ENCODE measurements at regions not wholly inside any gene's neighbourhood (a gene's known extent, or its start where the extent isn't known, plus 50 kb on each side); places are given as distances from the start of the nearest gene placed in this dataset.

DNA sequence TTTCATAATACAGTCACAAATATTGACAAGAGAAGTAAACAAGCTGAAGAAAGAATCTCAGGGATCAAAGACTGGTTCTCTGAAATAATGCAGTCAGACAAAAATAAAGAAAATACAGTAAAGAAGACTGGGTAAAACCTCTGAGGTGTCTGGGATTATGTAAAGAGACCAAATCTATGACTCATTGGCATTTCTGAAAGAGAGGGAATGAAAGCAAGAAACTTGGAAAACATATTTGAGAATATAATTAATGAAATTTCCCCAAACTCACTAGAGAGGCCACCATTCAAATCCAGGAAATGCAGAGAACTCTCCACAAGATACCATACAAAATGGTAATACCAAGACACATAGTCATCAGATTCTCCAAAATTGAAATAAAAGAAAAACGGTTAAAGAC lies 53.0 kb upstream of the GPC6 start:
- H3K27me3 ChIP-seq (ENCODE audit: control insufficient read depth in 1 of 2, insufficient read depth in 2 of 2, low read length in 2 of 2) = no peaks in the 10 kb centered on the region
- no peaks in the 10 kb centered on the region for H3K9me3 ChIP-seq (ENCODE audit: low read length)
- BruUV-seq (replicated peaks) = no TSS peak
- H3K36me3 ChIP-seq (replicated peaks in 1 of 2; ENCODE audit: control insufficient read depth in 1 of 2, insufficient read depth in 2 of 2, low read length in 2 of 2) = no peaks in the 10 kb centered on the region
- intact Hi-C loops (cut with micrococcal nuclease; ENCODE audit: unreplicated experiment) (loop anchor here (5.0 kb wide), 1 partner anchor 54 kb away; the partner anchor contains the start of gene GPC6), in situ Hi-C loops (cut with HindIII; ENCODE audit: extremely low pct_ligation_motif_present, low pct_unique_long_range_greater_than_20kb) (no loop called here)
- POLR2A ChIA-PET = no interaction called here
- no peak overlapping the region for H3K4me2 ChIP-seq (ENCODE audit: low read depth, low read length)
- H3K4me1 ChIP-seq (ENCODE audit: insufficient read depth, low read length) = no peaks in the 10 kb centered on the region
- no peaks in the 10 kb centered on the region for H4K20me1 ChIP-seq (ENCODE audit: insufficient read depth, low read length)
- 3% methylated on average over 1 of the region's 1 CpG for WGBS (ENCODE audit: low lambda C conversion rate)
- no peak overlapping the region for H3K4me3 ChIP-seq (replicated peaks in 1 of 3; ENCODE audit: insufficient read depth in 1 of 3, low read depth in 2 of 3, low read length in 3 of 3)
- no peak for TF ChIP-seq ZNF678 (CRISPR knock-in tag; IDR thresholded peaks at IDR 0.05)
- TF ChIP-seq, protein P1, sequence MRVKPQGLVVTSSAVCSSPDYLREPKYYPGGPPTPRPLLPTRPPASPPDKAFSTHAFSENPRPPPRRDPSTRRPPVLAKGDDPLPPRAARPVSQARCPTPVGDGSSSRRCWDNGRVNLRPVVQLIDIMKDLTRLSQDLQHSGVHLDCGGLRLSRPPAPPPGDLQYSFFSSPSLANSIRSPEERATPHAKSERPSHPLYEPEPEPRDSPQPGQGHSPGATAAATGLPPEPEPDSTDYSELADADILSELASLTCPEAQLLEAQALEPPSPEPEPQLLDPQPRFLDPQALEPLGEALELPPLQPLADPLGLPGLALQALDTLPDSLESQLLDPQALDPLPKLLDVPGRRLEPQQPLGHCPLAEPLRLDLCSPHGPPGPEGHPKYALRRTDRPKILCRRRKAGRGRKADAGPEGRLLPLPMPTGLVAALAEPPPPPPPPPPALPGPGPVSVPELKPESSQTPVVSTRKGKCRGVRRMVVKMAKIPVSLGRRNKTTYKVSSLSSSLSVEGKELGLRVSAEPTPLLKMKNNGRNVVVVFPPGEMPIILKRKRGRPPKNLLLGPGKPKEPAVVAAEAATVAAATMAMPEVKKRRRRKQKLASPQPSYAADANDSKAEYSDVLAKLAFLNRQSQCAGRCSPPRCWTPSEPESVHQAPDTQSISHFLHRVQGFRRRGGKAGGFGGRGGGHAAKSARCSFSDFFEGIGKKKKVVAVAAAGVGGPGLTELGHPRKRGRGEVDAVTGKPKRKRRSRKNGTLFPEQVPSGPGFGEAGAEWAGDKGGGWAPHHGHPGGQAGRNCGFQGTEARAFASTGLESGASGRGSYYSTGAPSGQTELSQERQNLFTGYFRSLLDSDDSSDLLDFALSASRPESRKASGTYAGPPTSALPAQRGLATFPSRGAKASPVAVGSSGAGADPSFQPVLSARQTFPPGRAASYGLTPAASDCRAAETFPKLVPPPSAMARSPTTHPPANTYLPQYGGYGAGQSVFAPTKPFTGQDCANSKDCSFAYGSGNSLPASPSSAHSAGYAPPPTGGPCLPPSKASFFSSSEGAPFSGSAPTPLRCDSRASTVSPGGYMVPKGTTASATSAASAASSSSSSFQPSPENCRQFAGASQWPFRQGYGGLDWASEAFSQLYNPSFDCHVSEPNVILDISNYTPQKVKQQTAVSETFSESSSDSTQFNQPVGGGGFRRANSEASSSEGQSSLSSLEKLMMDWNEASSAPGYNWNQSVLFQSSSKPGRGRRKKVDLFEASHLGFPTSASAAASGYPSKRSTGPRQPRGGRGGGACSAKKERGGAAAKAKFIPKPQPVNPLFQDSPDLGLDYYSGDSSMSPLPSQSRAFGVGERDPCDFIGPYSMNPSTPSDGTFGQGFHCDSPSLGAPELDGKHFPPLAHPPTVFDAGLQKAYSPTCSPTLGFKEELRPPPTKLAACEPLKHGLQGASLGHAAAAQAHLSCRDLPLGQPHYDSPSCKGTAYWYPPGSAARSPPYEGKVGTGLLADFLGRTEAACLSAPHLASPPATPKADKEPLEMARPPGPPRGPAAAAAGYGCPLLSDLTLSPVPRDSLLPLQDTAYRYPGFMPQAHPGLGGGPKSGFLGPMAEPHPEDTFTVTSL (CRISPR knock-in tag; IDR thresholded peaks at IDR 0.05; ENCODE audit: borderline replicate concordance) = no peak
- no peak for TF ChIP-seq NFYB (CRISPR knock-in tag; IDR thresholded peaks at IDR 0.05)
- TF ChIP-seq, protein P2, sequence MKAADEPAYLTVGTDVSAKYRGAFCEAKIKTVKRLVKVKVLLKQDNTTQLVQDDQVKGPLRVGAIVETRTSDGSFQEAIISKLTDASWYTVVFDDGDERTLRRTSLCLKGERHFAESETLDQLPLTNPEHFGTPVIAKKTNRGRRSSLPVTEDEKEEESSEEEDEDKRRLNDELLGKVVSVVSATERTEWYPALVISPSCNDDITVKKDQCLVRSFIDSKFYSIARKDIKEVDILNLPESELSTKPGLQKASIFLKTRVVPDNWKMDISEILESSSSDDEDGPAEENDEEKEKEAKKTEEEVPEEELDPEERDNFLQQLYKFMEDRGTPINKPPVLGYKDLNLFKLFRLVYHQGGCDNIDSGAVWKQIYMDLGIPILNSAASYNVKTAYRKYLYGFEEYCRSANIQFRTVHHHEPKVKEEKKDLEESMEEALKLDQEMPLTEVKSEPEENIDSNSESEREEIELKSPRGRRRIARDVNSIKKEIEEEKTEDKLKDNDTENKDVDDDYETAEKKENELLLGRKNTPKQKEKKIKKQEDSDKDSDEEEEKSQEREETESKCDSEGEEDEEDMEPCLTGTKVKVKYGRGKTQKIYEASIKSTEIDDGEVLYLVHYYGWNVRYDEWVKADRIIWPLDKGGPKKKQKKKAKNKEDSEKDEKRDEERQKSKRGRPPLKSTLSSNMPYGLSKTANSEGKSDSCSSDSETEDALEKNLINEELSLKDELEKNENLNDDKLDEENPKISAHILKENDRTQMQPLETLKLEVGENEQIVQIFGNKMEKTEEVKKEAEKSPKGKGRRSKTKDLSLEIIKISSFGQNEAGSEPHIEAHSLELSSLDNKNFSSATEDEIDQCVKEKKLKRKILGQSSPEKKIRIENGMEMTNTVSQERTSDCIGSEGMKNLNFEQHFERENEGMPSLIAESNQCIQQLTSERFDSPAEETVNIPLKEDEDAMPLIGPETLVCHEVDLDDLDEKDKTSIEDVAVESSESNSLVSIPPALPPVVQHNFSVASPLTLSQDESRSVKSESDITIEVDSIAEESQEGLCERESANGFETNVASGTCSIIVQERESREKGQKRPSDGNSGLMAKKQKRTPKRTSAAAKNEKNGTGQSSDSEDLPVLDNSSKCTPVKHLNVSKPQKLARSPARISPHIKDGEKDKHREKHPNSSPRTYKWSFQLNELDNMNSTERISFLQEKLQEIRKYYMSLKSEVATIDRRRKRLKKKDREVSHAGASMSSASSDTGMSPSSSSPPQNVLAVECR (CRISPR knock-in tag; IDR thresholded peaks at IDR 0.05; ENCODE audit: borderline replicate concordance) = no peak
- no peak for TF ChIP-seq ZNF781 (CRISPR knock-in tag; IDR thresholded peaks at IDR 0.05; ENCODE audit: borderline replicate concordance, not compliant biosample characterization)
- no peak overlapping the region for H3K9ac ChIP-seq (ENCODE audit: insufficient read depth, low read depth, low read length)
- no peak for DNase-seq (ENCODE audit: low spot score)
- FAIRE-seq = no peak
- no peak for ATAC-seq
- no peak overlapping the region for H3K27ac ChIP-seq (ENCODE audit: extremely low read length, insufficient read depth, low read length)
- H3K79me2 ChIP-seq (ENCODE audit: insufficient read depth, low read length) = no peaks in the 10 kb centered on the region
- no peak overlapping the region for H2AFZ ChIP-seq (ENCODE audit: low read length)
- CTCF ChIA-PET (ENCODE audit: low intra/inter-chr PET ratio, low total read pairs) = no interaction called here

All from HepG2 (cell line).